ENCODE measurements at regions not wholly inside any gene's neighbourhood (a gene's known extent, or its start where the extent isn't known, plus 50 kb on each side); places are given as distances from the start of the nearest gene placed in this dataset.

DNA sequence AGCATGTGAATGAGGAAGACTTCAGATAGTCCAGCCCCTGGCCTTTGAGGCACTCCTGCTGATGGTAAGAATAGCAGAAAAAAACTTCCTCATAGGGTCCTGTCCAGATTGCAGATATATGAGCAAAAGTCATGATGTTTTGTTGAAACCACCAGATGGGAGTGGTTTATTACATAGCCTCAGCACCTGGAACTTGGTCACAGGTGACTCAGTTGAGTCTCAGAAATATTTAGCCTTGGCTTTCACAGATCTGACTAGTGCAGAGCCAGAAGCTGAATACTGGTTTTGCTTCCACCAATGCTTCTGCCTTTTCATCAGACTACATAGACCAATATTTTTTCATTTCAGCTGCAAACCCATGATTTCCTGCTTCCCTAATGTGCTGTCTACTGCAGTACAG, 994.9 kb upstream of the SLIT2 start:
- no peaks in the 10 kb centered on the region for H3K27me3 Mint-ChIP-seq (ENCODE audit: low read depth)
- DNase-seq: no peak
- H2BK20ac ChIP-seq (ENCODE audit: low read depth, low read length, poor library complexity, severe bottlenecking): no peak overlapping the region

More for the DNA sequence above, 994.9 kb upstream of the SLIT2 start:
- Histone ChIP-seq H3K4me1 (ENCODE audit: insufficient read depth, low read length) (no peaks in the 10 kb centered on the region), H3T11ph (ENCODE audit: low read length) (no peak overlapping the region), H3K56ac (ENCODE audit: insufficient read length, low read depth, low read length) (no peak overlapping the region), H3K27me3 (ENCODE audit: insufficient read depth, low read length) (no peaks in the 10 kb centered on the region), H2AK5ac (ENCODE audit: insufficient read length, low read length) (no peak overlapping the region), H2BK15ac (ENCODE audit: low read depth, low read length) (no peak overlapping the region), H4K91ac (ENCODE audit: insufficient read length, low read depth, low read length) (no peak overlapping the region), H4K5ac (ENCODE audit: insufficient read length, low read depth, low read length) (no peak overlapping the region), H3K4me2 (ENCODE audit: insufficient read depth, insufficient read length, low read length) (no peak overlapping the region), H3K9me3 (ENCODE audit: control insufficient read depth, low read depth, low read length) (peaks cover 20% of the 10 kb centered on the region), H3K79me1 (ENCODE audit: insufficient read depth, low read depth, low read length, poor library complexity, severe bottlenecking) (no peaks in the 10 kb centered on the region), H3K23ac (ENCODE audit: insufficient read length, low read depth, low read length) (no peak overlapping the region), H3K27ac (ENCODE audit: insufficient read length, low read depth, low read length) (no peak overlapping the region), H2BK12ac (ENCODE audit: insufficient read length, low read depth, low read length) (no peak overlapping the region), H3K23me2 (ENCODE audit: insufficient read length, low read depth, low read length, poor library complexity, severe bottlenecking) (no peaks in the 10 kb centered on the region), H3K18ac (ENCODE audit: insufficient read length, low read depth, low read length) (no peak overlapping the region), H2BK120ac (ENCODE audit: low read depth, low read length, poor library complexity, severe bottlenecking) (no peak overlapping the region), H2BK5ac (ENCODE audit: insufficient read length, low read length) (no peak overlapping the region), H4K8ac (replicated peaks; ENCODE audit: insufficient read length, low read depth, low read length) (no peak overlapping the region), H2AFZ (ENCODE audit: low read length) (no peak overlapping the region), H3K79me2 (ENCODE audit: insufficient read depth, low read length) (no peaks in the 10 kb centered on the region), H4K20me1 (ENCODE audit: control insufficient read depth, insufficient read depth, insufficient read length) (no peaks in the 10 kb centered on the region), H3K4ac (ENCODE audit: low read depth, low read length) (no peak overlapping the region), H3K14ac (ENCODE audit: insufficient read depth, low read length) (no peak overlapping the region), H3K9ac (ENCODE audit: extremely low read depth, insufficient read length, low read length) (no peak overlapping the region)
- Mint-ChIP-seq H3K27ac (no peak overlapping the region), H3K36me3 (ENCODE audit: insufficient read depth in 1 of 3, low read depth in 3 of 3) (peaks cover 21 to 37% (median 22%) of the 10 kb centered on the region in 3 experiments), H3K4me1 (no peaks in the 10 kb centered on the region), H3K4me3 (no peak overlapping the region), H3K9me3 (peaks cover 29 to 43% of the 10 kb centered on the region in 2 experiments)
- TF ChIP-seq, protein P1, sequence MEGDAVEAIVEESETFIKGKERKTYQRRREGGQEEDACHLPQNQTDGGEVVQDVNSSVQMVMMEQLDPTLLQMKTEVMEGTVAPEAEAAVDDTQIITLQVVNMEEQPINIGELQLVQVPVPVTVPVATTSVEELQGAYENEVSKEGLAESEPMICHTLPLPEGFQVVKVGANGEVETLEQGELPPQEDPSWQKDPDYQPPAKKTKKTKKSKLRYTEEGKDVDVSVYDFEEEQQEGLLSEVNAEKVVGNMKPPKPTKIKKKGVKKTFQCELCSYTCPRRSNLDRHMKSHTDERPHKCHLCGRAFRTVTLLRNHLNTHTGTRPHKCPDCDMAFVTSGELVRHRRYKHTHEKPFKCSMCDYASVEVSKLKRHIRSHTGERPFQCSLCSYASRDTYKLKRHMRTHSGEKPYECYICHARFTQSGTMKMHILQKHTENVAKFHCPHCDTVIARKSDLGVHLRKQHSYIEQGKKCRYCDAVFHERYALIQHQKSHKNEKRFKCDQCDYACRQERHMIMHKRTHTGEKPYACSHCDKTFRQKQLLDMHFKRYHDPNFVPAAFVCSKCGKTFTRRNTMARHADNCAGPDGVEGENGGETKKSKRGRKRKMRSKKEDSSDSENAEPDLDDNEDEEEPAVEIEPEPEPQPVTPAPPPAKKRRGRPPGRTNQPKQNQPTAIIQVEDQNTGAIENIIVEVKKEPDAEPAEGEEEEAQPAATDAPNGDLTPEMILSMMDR (conservative IDR thresholded peaks at IDR 0.05): no peak
